Activated naive CD4-positive, alpha-beta T cell treated with anti-CD3 and anti-CD28 coated beads, Interleukin-2, amount 10 ng/mL, durations not matched to agents 7 days and 5 days (primary cell): ENCODE measurements at regions not wholly inside any gene's neighbourhood (a gene's known extent, or its start where the extent isn't known, plus 50 kb on each side); places are given as distances from the start of the nearest gene placed in this dataset.

Source experiments
- CTCF ChIA-PET: fragments of 350-600 bp; sonication (Branson Sonifier 250); formaldehyde crosslinking; loops from one replicate; lab custom pipeline; 2021; ENCODE audit warnings: antibody characterized with exemption; lab: Charles Lee
- DNase-seq: peaks from one replicate; pipeline ENCODE4 v3.0.0-alpha.2; 2020
- H3K27ac Mint-ChIP-seq: one replicate; pipeline ENCODE4 v1.8.0; 2021; ENCODE audit warnings: mild to moderate bottlenecking, moderate library complexity, mixed read lengths
- H3K27me3 Mint-ChIP-seq: one replicate; pipeline ENCODE4 v1.8.0; 2021; ENCODE audit warnings: mild to moderate bottlenecking, mixed read lengths
- H3K36me3 Mint-ChIP-seq: one replicate; pipeline ENCODE4 v1.8.0; 2021; ENCODE audit warnings: mixed read lengths
- H3K4me1 Mint-ChIP-seq: one replicate; pipeline ENCODE4 v1.8.0; 2021; ENCODE audit warnings: mixed read lengths
- H3K4me3 Mint-ChIP-seq: one replicate; pipeline ENCODE4 v1.8.0; 2021; ENCODE audit warnings: mild to moderate bottlenecking, moderate library complexity, mixed read lengths
- H3K9me3 Mint-ChIP-seq: one replicate; pipeline ENCODE4 v1.8.0; 2021; ENCODE audit warnings: mixed read lengths

- Mint-ChIP-seq H3K27ac (no peak overlapping the region), H3K4me1 (no peaks in the 10 kb centered on the region), H3K36me3 (no peaks in the 10 kb centered on the region), H3K4me3 (no peak overlapping the region), H3K9me3 (no peaks in the 10 kb centered on the region), H3K27me3 (no peaks in the 10 kb centered on the region)
- DNase-seq, result no peak
- CTCF ChIA-PET, result no interaction called here
Observed at GRCh38 chr4:165600959-165601683, 222.3 kb downstream of the CPE start.

GRCh38 chr4:165602621-165603020 lies 223.8 kb downstream of the CPE start:
- DNase-seq, result no peak
- CTCF ChIA-PET, result no interaction called here
- Mint-ChIP-seq H3K4me1 (no peaks in the 10 kb centered on the region), H3K36me3 (no peaks in the 10 kb centered on the region), H3K4me3 (no peak overlapping the region), H3K27ac (no peak overlapping the region), H3K27me3 (no peaks in the 10 kb centered on the region), H3K9me3 (no peaks in the 10 kb centered on the region)

- no peaks in the 10 kb centered on the region for H3K4me1 Mint-ChIP-seq
Observed at GRCh38 chr4:165604181-165604580, 225.4 kb downstream of the CPE start.

GRCh38 chr4:165605811-165606210 lies 227.0 kb downstream of the CPE start:
- DNase-seq, result no peak
- no peaks in the 10 kb centered on the region for H3K36me3 Mint-ChIP-seq
- no peak overlapping the region for H3K27ac Mint-ChIP-seq
- H3K9me3 Mint-ChIP-seq, result no peaks in the 10 kb centered on the region
- no peaks in the 10 kb centered on the region for H3K4me1 Mint-ChIP-seq
- H3K4me3 Mint-ChIP-seq, result no peak overlapping the region
- CTCF ChIA-PET, result no interaction called here
- H3K27me3 Mint-ChIP-seq, result no peaks in the 10 kb centered on the region

More at GRCh38 chr4:165604181-165604580, 225.4 kb downstream of the CPE start:
- no peaks in the 10 kb centered on the region for H3K9me3 Mint-ChIP-seq
- H3K27ac Mint-ChIP-seq, result no peak overlapping the region
- CTCF ChIA-PET, result no interaction called here
- no peaks in the 10 kb centered on the region for H3K27me3 Mint-ChIP-seq
- no peaks in the 10 kb centered on the region for H3K36me3 Mint-ChIP-seq
- no peak overlapping the region for H3K4me3 Mint-ChIP-seq
- no peak for DNase-seq

GRCh38 chr4:165606465-165607205 lies 227.8 kb downstream of the CPE start:
- Mint-ChIP-seq H3K27ac (no peak overlapping the region), H3K27me3 (no peaks in the 10 kb centered on the region), H3K4me3 (no peak overlapping the region), H3K4me1 (no peaks in the 10 kb centered on the region), H3K36me3 (no peaks in the 10 kb centered on the region), H3K9me3 (no peaks in the 10 kb centered on the region)
- no peak for DNase-seq
- CTCF ChIA-PET, result no interaction called here

GRCh38 chr4:165609653-165610052 lies 230.8 kb downstream of the CPE start:
- Mint-ChIP-seq H3K4me3 (no peak overlapping the region), H3K36me3 (no peaks in the 10 kb centered on the region), H3K27me3 (no peaks in the 10 kb centered on the region), H3K27ac (no peak overlapping the region), H3K9me3 (no peaks in the 10 kb centered on the region), H3K4me1 (peaks cover 2% of the 10 kb centered on the region)
- no peak for DNase-seq
- CTCF ChIA-PET, result no interaction called here

GRCh38 chr4:165610679-165611437 lies 232.1 kb downstream of the CPE start:
- H3K27me3 Mint-ChIP-seq, result no peaks in the 10 kb centered on the region
- H3K36me3 Mint-ChIP-seq, result no peaks in the 10 kb centered on the region
- no peak overlapping the region for H3K4me3 Mint-ChIP-seq
- no peak overlapping the region for H3K27ac Mint-ChIP-seq
- peaks cover 2% of the 10 kb centered on the region for H3K4me1 Mint-ChIP-seq
- no peak for DNase-seq
- CTCF ChIA-PET, result no interaction called here
- H3K9me3 Mint-ChIP-seq, result no peaks in the 10 kb centered on the region

- H3K36me3 Mint-ChIP-seq, result no peaks in the 10 kb centered on the region
- H3K4me1 Mint-ChIP-seq, result peaks cover 2% of the 10 kb centered on the region
- CTCF ChIA-PET, result no interaction called here
- no peaks in the 10 kb centered on the region for H3K9me3 Mint-ChIP-seq
- H3K4me3 Mint-ChIP-seq, result no peak overlapping the region
- DNase-seq, result no peak
- no peak overlapping the region for H3K27ac Mint-ChIP-seq
- H3K27me3 Mint-ChIP-seq, result no peaks in the 10 kb centered on the region
Observed at GRCh38 chr4:165612936-165613335, 234.1 kb downstream of the CPE start.

GRCh38 chr4:165613581-165613980 lies 234.8 kb downstream of the CPE start:
- H3K4me3 Mint-ChIP-seq, result no peak overlapping the region
- H3K9me3 Mint-ChIP-seq, result no peaks in the 10 kb centered on the region
- no peaks in the 10 kb centered on the region for H3K36me3 Mint-ChIP-seq
- CTCF ChIA-PET, result no interaction called here
- no peak overlapping the region for H3K27ac Mint-ChIP-seq
- H3K4me1 Mint-ChIP-seq, result peaks cover 2% of the 10 kb centered on the region
- DNase-seq, result no peak
- no peaks in the 10 kb centered on the region for H3K27me3 Mint-ChIP-seq

- no peak for DNase-seq
- CTCF ChIA-PET, result no interaction called here
- no peaks in the 10 kb centered on the region for H3K9me3 Mint-ChIP-seq
- H3K27me3 Mint-ChIP-seq, result no peaks in the 10 kb centered on the region
- no peak overlapping the region for H3K4me3 Mint-ChIP-seq
- H3K36me3 Mint-ChIP-seq, result no peaks in the 10 kb centered on the region
- H3K4me1 Mint-ChIP-seq, result no peaks in the 10 kb centered on the region
- no peak overlapping the region for H3K27ac Mint-ChIP-seq
Observed at GRCh38 chr4:165620913-165621312, 242.1 kb downstream of the CPE start.

GRCh38 chr4:165621983-165622382 lies 243.2 kb downstream of the CPE start:
- no peaks in the 10 kb centered on the region for H3K9me3 Mint-ChIP-seq
- no peaks in the 10 kb centered on the region for H3K4me1 Mint-ChIP-seq
- no peaks in the 10 kb centered on the region for H3K27me3 Mint-ChIP-seq
- H3K27ac Mint-ChIP-seq, result no peak overlapping the region
- H3K4me3 Mint-ChIP-seq, result no peak overlapping the region
- H3K36me3 Mint-ChIP-seq, result no peaks in the 10 kb centered on the region
- no peak for DNase-seq
- CTCF ChIA-PET, result no interaction called here

- H3K27me3 Mint-ChIP-seq, result no peaks in the 10 kb centered on the region
- H3K36me3 Mint-ChIP-seq, result no peaks in the 10 kb centered on the region
- CTCF ChIA-PET, result no interaction called here
- no peak for DNase-seq
- no peak overlapping the region for H3K4me3 Mint-ChIP-seq
- H3K27ac Mint-ChIP-seq, result no peak overlapping the region
- H3K4me1 Mint-ChIP-seq, result no peaks in the 10 kb centered on the region
- H3K9me3 Mint-ChIP-seq, result no peaks in the 10 kb centered on the region
Observed at GRCh38 chr4:165625281-165625680, 246.5 kb downstream of the CPE start.

GRCh38 chr4:165626316-165626715 lies 246.7 kb upstream of the TLL1 start:
- no peak for DNase-seq
- CTCF ChIA-PET, result no interaction called here
- Mint-ChIP-seq H3K36me3 (no peaks in the 10 kb centered on the region), H3K4me1 (no peaks in the 10 kb centered on the region), H3K27me3 (no peaks in the 10 kb centered on the region), H3K9me3 (no peaks in the 10 kb centered on the region), H3K4me3 (no peak overlapping the region), H3K27ac (no peak overlapping the region)

- Mint-ChIP-seq H3K9me3 (no peaks in the 10 kb centered on the region), H3K27me3 (no peaks in the 10 kb centered on the region), H3K27ac (no peak overlapping the region), H3K36me3 (no peaks in the 10 kb centered on the region), H3K4me3 (no peak overlapping the region), H3K4me1 (no peaks in the 10 kb centered on the region)
- CTCF ChIA-PET, result no interaction called here
- no peak for DNase-seq
Observed at GRCh38 chr4:165627128-165627527, 245.9 kb upstream of the TLL1 start.
